ENCODE measurements at regions not wholly inside any gene's neighbourhood (a gene's known extent, or its start where the extent isn't known, plus 50 kb on each side); places are given as distances from the start of the nearest gene placed in this dataset.

DNA sequence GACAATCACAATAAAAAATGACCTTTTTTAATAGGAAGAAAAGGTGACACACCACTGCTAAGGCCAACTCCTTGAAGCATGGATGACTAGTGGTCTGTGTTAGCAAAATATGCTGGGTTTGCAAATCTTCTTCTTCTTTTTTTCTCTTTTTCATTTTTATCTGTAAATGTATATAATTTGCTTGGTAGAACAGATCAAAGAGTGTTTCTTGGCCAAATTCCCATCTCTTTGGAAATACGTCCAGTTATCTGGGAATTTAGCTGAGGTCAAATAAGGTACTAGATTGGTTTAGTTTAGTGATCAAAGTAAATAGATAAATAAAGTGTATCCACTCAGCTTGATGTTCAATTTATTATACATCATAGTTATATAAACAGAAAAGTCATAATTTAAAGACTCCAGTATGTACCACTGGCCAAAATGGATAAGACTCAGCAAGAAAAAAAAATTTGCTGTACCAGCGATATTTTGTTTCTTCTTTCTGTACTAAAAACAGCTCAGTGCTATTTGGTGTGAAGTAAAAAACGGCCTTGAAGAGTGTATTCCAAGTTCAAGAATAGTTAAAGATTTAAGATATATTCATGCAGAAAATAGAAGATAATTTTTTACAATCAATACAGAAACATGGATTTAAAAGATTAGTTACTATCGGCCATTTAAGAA, 738.6 kb upstream of the PIK3C3 start:
- no peak for DNase-seq

DNA sequence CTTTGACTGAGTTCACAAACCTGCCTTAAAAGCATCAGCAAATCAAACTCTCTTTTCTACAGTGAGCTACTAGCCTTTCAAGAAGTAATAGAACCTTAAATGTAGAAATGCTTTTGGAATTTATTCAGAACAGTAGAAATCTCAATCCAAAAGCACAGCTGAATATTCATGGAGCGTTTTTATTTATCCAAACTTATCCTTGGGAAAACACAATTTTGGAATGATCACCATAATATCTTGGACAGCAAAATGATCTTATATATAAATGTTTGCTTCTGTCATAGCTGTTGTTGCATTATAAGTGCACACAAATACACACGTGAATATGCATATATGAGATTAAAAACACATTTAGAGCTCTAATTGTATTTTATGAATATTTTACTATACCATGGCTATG, 747.3 kb upstream of the PIK3C3 start:
- no peak for DNase-seq

- no peak for DNase-seq
Measured at GRCh38 chr18:41206341-41206830, 748.6 kb upstream of the PIK3C3 start.

- DNase-seq: no peak
Measured at GRCh38 chr18:41199212-41199611, 755.8 kb upstream of the PIK3C3 start.

DNA sequence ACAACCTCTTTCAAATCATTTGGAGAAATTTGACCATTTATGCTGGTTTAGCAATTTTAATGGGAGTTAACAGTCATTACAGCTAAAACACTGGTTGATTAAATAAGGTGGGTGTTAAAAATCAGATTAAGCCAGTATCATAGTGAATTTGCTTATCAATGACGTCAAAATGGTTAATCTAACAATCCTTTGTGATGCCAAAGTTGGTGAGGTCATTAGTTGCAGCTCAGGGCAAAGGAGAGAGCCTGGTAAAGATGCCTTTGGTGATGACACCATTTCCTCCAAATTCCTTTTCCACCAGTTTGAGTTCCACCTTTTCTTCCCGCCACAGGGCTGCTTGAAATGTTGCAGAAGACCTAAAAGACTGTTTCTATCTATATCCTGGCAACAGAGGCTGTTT, 757.1 kb upstream of the PIK3C3 start:
- no peak for DNase-seq

- no peak for DNase-seq
Measured at GRCh38 chr18:41170346-41170745, 784.7 kb upstream of the PIK3C3 start.

GRCh38 chr18:41165625-41166024, 789.4 kb upstream of the PIK3C3 start:
- DNase-seq: no peak

- no peak for DNase-seq
Measured at GRCh38 chr18:41162781-41163180, 792.3 kb upstream of the PIK3C3 start.

GRCh38 chr18:41162191-41162590, 792.8 kb upstream of the PIK3C3 start:
- no peak for DNase-seq

GRCh38 chr18:41155910-41156851, 798.9 kb upstream of the PIK3C3 start:
- no peak for DNase-seq

- DNase-seq: no peak
Measured at GRCh38 chr18:41155025-41155424, 800.0 kb upstream of the PIK3C3 start.

- DNase-seq: no peak
Measured at GRCh38 chr18:41153871-41154270, 801.2 kb upstream of the PIK3C3 start.

DNA sequence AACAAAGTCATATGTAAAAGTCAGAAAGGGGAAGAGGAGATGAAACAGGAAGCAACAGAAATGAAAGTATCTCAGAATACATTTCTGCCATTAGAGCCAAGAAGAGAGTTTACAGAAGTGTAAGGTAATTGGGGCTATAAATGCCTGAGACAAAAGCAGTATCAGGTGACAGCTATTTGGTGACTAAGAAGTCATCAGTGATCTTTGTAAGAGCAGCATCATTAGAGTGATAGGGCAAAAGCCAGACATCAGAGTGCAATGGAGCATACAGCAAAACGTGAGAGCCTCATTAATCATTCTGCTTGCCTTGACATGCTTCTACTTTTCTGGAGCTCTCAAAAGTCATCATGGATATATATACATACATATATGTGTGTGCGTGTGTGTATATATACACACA, 804.7 kb upstream of the PIK3C3 start:
- DNase-seq: no peak

DNA sequence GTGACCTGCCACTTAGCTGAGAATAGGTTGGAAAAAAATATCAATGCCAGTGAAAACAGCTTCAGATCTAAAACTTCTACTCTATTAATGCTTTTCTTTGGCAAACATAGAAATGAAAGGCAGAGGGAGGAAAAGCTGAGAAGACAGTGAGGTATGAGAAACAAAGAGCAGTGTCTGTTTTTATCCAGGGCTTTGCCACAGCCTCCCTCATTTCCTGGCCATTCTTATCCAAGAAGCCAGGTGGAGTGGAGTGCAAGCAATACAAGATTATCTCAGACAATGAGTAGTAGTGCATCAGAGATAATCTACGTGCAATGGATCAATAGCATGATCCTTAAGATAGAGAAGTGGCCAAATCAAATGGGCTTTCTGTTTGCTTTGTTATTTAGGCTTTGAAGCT, 808.7 kb upstream of the PIK3C3 start:
- DNase-seq: no peak

DNA sequence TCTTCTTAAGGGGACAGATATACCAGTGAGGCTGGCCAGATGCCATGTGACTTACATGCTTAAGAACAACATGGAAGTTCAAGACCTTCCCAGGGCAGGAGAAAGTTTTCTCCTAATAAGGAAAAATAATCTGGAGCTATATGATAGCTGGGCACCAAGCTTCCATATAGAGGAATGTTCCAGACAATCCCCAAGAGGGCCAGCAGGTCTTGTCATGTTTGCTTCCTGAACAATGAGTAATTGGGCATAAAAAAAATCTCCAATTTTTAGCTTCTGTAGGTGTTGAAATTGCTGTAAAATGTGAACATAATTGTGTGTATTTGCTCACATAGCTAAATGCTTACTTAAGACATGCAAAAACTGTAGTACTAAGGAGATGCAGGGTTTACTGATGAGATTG, 809.5 kb upstream of the PIK3C3 start:
- no peak for DNase-seq

- no peak for DNase-seq
Measured at GRCh38 chr18:41144441-41144840, 810.6 kb upstream of the PIK3C3 start.

- no peak for DNase-seq
Measured at GRCh38 chr18:41140506-41140905, 814.5 kb upstream of the PIK3C3 start.

GRCh38 chr18:41135146-41135545, 819.9 kb upstream of the PIK3C3 start:
- DNase-seq: no peak

DNA sequence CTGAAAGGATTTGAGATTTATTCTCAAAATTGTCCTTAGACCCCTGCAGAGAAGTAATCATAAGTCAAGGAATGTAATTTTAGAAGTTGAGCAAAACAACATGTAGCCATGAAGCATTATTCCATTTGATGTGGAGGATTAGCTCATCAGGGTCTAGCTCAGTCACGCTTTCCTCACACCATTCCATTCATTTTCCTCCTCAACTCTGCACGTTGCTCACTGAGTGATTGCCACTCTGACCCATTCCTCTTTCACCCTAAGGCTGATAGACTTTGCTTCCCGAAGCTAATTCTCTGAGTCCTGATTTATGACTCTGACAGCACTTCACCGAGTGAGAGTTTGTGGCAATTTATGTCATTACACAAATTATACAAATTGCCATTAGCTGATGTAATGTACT, 820.6 kb upstream of the PIK3C3 start:
- DNase-seq: no peak

DNA sequence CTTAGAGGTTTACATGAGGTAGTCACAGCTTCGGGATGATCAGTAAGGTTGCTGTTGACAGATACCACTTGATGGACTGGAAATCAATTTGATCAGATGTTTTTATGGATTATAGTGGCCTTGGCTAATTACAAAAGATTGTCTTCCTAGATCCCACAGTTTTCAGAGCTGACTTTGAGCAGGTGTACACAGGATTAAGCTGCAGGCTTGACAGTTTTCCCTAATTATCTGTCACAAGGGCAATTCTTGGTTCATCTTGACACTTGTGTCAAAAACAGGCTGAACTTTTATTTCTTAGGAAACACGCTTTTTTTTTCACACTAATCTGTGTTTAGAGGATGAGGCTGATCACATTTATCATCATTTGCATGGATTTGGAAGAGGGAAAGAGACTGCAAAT, 824.0 kb upstream of the PIK3C3 start:
- DNase-seq: no peak

DNA sequence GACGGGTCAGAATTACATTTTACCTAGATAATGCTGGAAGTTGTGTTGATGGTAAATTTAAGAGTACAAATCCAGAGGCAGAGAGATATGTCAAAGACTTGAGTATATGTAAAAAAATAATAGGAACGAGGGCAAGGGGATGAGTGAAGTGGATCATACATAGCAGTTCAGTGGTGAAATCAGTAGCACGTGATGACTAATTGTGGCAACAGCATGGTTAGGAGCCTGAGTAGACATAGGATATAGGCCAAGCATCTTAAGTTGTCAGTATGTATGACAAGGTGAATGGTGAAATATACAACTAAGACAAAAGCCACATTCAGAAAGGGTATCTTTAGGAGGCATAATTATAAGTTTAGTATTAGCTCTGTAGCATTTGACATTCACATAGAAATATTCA, 826.5 kb upstream of the PIK3C3 start:
- DNase-seq: no peak

GRCh38 chr18:41128126-41128525, 826.9 kb upstream of the PIK3C3 start:
- no peak for DNase-seq

- DNase-seq: no peak
Measured at GRCh38 chr18:41126541-41127235, 828.3 kb upstream of the PIK3C3 start.
